Loucy (cell line): ENCODE measurements at regions not wholly inside any gene's neighbourhood (a gene's known extent, or its start where the extent isn't known, plus 50 kb on each side); places are given as distances from the start of the nearest gene placed in this dataset.

Experiments
- H2AFZ ChIP-seq: fragments of 200-600 bp; sonication (generic); 2 replicates; pipeline ENCODE4 v1.6.0; 2016; ENCODE audit warnings: antibody characterized with exemption, mild to moderate bottlenecking, low read length, moderate library complexity
- H3F3A ChIP-seq: fragments of 200-600 bp; 2 replicates; pipeline ENCODE4 v1.6.0; 2016; ENCODE audit warnings: antibody characterized with exemption, low read depth, mild to moderate bottlenecking
- H3K27me3 ChIP-seq: fragments of 200-600 bp; sonication (generic); 2 replicates; pipeline ENCODE4 v1.6.1; 2014; ENCODE audit warnings: low read length, mild to moderate bottlenecking; ENCODE audit not compliant: insufficient read depth, poor library complexity, severe bottlenecking
- H3K36me3 ChIP-seq: fragments of 200-600 bp; sonication (generic); 2 replicates; pipeline ENCODE4 v1.6.1; 2016; ENCODE audit warnings: low read length; ENCODE audit not compliant: insufficient read depth
- H3K4me1 ChIP-seq: fragments of 200-600 bp; sonication (generic); 2 replicates; pipeline ENCODE4 v1.5.1; 2014; ENCODE audit warnings: low read length, mild to moderate bottlenecking; ENCODE audit not compliant: insufficient read depth, poor library complexity, severe bottlenecking
- H3K4me2 ChIP-seq: fragments of 200-600 bp; sonication (generic); 2 replicates; pipeline ENCODE4 v1.6.0; 2014; ENCODE audit warnings: antibody characterized with exemption, low read length, low read depth, mild to moderate bottlenecking; ENCODE audit not compliant: poor library complexity, severe bottlenecking
- H3K4me3 ChIP-seq: fragments of 200-600 bp; sonication (generic); 2 replicates; pipeline ENCODE4 v1.5.1; 2014; ENCODE audit warnings: low read length, mild to moderate bottlenecking, mixed read lengths; ENCODE audit not compliant: poor library complexity, severe bottlenecking
- H3K79me2 ChIP-seq: fragments of 200-600 bp; sonication (generic); 2 replicates; pipeline ENCODE4 v1.6.1; 2014; ENCODE audit warnings: low read length; ENCODE audit not compliant: insufficient read depth
- H3K9ac ChIP-seq: fragments of 200-600 bp; sonication (generic); 2 replicates; pipeline ENCODE4 v1.6.0; 2014; ENCODE audit warnings: mild to moderate bottlenecking, low read depth, low read length, moderate library complexity; ENCODE audit not compliant: poor library complexity, severe bottlenecking
- H3K9me2 ChIP-seq: fragments of 200-600 bp; sonication (generic); replicated peaks from 2 replicates; pipeline ENCODE4 v1.6.1; 2016; ENCODE audit warnings: low read depth, low read length, mixed read lengths
- H3K9me3 ChIP-seq: fragments of 200-600 bp; sonication (generic); 2 replicates; pipeline ENCODE4 v1.6.1; 2014; ENCODE audit warnings: mild to moderate bottlenecking, antibody characterized with exemption, low read length, low read depth; ENCODE audit not compliant: insufficient read depth
- H4K20me1 ChIP-seq: fragments of 200-600 bp; sonication (generic); 2 replicates; pipeline ENCODE4 v1.6.0; 2014; ENCODE audit warnings: antibody characterized with exemption, low read length, mild to moderate bottlenecking; ENCODE audit not compliant: insufficient read depth, poor library complexity, severe bottlenecking
- EZH2phosphoT487 ChIP-seq: fragments of 200-600 bp; IDR thresholded peaks from 2 replicates; pipeline ENCODE4 v1.6.1; 2018; ENCODE audit warnings: antibody characterized with exemption, mild to moderate bottlenecking, moderate library complexity, borderline replicate concordance
- TF ChIP-seq, protein P1 (sequence below): fragments of 200-600 bp; sonication (generic); conservative IDR thresholded peaks from 2 replicates; pipeline ENCODE4 v1.5.1; 2014; ENCODE audit warnings: mild to moderate bottlenecking, antibody characterized with exemption, low read length

DNA sequence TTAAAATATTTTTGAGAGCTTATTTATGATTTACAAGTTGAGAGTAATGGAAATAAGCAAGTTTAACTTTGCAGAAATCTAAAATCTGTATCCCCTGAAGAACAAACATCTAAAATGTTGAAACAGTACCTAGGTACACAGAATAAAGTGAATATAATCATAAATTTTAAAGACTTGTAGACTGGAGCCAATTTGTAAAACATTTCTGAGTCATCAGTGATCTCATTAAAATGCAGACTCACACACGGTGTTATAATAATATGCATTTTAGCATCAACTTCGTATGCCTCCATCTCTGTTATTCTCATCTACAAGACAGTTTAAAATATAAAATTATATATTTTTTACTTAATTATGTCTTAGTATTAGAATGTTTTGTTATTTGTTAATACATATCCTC lies 399.5 kb upstream of the GOLIM4 start:
- no peak overlapping the region for H3K4me2 ChIP-seq
- no peak overlapping the region for H3K4me3 ChIP-seq
- no peaks in the 10 kb centered on the region for H3K36me3 ChIP-seq
- no peaks in the 10 kb centered on the region for H3K9me2 ChIP-seq
- no peaks in the 10 kb centered on the region for H3F3A ChIP-seq
- no peak overlapping the region for H2AFZ ChIP-seq
- no peaks in the 10 kb centered on the region for H3K79me2 ChIP-seq
- no peak overlapping the region for H3K9ac ChIP-seq
- no peaks in the 10 kb centered on the region for H3K27me3 ChIP-seq
- no peaks in the 10 kb centered on the region for H4K20me1 ChIP-seq
- no peaks in the 10 kb centered on the region for H3K9me3 ChIP-seq
- TF ChIP-seq, protein P1, sequence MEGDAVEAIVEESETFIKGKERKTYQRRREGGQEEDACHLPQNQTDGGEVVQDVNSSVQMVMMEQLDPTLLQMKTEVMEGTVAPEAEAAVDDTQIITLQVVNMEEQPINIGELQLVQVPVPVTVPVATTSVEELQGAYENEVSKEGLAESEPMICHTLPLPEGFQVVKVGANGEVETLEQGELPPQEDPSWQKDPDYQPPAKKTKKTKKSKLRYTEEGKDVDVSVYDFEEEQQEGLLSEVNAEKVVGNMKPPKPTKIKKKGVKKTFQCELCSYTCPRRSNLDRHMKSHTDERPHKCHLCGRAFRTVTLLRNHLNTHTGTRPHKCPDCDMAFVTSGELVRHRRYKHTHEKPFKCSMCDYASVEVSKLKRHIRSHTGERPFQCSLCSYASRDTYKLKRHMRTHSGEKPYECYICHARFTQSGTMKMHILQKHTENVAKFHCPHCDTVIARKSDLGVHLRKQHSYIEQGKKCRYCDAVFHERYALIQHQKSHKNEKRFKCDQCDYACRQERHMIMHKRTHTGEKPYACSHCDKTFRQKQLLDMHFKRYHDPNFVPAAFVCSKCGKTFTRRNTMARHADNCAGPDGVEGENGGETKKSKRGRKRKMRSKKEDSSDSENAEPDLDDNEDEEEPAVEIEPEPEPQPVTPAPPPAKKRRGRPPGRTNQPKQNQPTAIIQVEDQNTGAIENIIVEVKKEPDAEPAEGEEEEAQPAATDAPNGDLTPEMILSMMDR: no peak
- TF ChIP-seq EZH2phosphoT487: no peak
- no peaks in the 10 kb centered on the region for H3K4me1 ChIP-seq

DNA sequence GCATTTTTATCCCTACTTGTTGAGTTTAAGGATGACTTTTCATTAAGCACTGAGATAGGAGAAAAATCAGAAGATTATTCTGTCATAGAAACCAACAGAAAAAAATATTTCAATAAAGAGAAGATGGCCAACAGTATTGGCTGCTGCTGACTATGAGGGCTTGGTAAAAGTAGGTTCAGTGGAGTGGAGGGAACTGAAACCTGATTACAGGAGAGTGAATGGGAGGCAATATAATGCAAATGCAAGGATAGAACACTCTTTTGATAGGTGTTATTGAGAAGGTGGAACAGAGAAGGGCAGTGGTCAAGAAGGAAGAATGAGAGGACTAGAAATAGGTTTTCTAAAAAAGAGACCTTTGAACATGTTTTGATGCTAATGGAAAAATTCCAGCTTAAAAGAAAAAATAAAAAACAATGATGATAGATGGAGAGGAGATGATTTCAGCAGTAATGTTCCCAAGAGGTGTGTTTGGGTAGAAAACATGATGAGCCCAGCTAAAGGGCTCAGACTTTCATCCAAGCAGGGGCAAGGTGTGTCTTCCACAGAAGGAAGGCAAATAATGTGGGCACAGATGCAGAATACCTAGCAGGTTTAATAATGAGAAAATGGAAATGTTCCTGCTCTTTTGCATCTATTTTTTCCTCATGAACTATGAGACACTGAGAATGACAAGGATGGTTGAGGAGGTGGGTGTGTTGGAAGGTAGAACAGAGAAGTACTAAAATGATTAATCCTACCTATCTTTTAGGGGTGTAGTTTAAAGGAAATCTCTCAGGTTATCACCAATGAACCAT lies 397.9 kb upstream of the GOLIM4 start:
- Histone ChIP-seq H3K9me3 (no peaks in the 10 kb centered on the region), H3K4me2 (no peak overlapping the region), H3K79me2 (no peaks in the 10 kb centered on the region), H3K9ac (no peak overlapping the region), H3F3A (no peaks in the 10 kb centered on the region), H3K36me3 (no peaks in the 10 kb centered on the region), H3K4me3 (no peak overlapping the region), H4K20me1 (no peaks in the 10 kb centered on the region), H3K4me1 (no peaks in the 10 kb centered on the region), H3K27me3 (no peaks in the 10 kb centered on the region), H3K9me2 (no peaks in the 10 kb centered on the region), H2AFZ (no peak overlapping the region)
- TF ChIP-seq, protein P1: no peak
- no peak for TF ChIP-seq EZH2phosphoT487

GRCh38 chr3:168490981-168491380 lies 395.3 kb upstream of the GOLIM4 start:
- Histone ChIP-seq H3K9ac (no peak overlapping the region), H3F3A (no peaks in the 10 kb centered on the region), H3K4me2 (no peak overlapping the region), H4K20me1 (no peaks in the 10 kb centered on the region), H2AFZ (no peak overlapping the region), H3K9me2 (no peaks in the 10 kb centered on the region), H3K27me3 (no peaks in the 10 kb centered on the region), H3K79me2 (no peaks in the 10 kb centered on the region), H3K9me3 (no peaks in the 10 kb centered on the region), H3K4me3 (no peak overlapping the region), H3K36me3 (no peaks in the 10 kb centered on the region), H3K4me1 (no peaks in the 10 kb centered on the region)
- TF ChIP-seq EZH2phosphoT487: no peak

- no peak for TF ChIP-seq EZH2phosphoT487
- TF ChIP-seq, protein P1: no peak
- Histone ChIP-seq H3K36me3 (no peaks in the 10 kb centered on the region), H3K9ac (no peak overlapping the region), H3K9me3 (no peaks in the 10 kb centered on the region), H3K4me1 (no peaks in the 10 kb centered on the region), H3K9me2 (no peaks in the 10 kb centered on the region), H3F3A (no peaks in the 10 kb centered on the region), H4K20me1 (no peaks in the 10 kb centered on the region), H3K27me3 (no peaks in the 10 kb centered on the region), H3K79me2 (no peaks in the 10 kb centered on the region), H2AFZ (no peak overlapping the region), H3K4me2 (no peak overlapping the region), H3K4me3 (no peak overlapping the region)
Measured at GRCh38 chr3:168489301-168489700, 393.6 kb upstream of the GOLIM4 start.
